ENCODE measurements at regions not wholly inside any gene's neighbourhood (a gene's known extent, or its start where the extent isn't known, plus 50 kb on each side); places are given as distances from the start of the nearest gene placed in this dataset.

DNA sequence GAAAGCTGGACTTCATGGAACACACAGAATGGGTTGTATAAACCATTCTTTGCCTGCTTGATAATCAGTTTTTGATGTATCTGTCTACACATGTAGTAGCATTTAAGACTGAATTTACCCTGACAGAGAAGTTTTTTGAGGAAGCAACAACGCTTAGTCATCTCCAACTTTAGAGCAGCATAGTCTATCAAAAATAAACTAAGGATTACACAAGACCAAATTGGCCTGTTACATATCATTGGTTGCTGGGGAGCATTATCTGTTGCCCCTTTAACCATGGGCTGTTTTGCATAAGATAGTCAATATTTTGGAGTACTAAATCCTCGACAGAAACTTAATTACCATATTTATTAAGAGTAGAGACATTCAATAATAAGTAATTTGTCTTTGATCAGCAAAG is 347.4 kb downstream of the FAM47B start:
- TF ChIP-seq CTCF (IDR thresholded peaks at IDR 0.05) (no peak), POLR2A (IDR thresholded peaks at IDR 0.05) (no peak)
